Thyroid gland (tissue), 4 donors: ENCODE measurements at regions not wholly inside any gene's neighbourhood (a gene's known extent, or its start where the extent isn't known, plus 50 kb on each side); places are given as distances from the start of the nearest gene placed in this dataset.
A peak's percentile ranks its signal among the peaks of the same experiment; 100 is the strongest.

Experiments used
- DNase-seq, 2 donors: peaks; one replicate each; pipeline ENCODE4 v3.0.0-alpha.2; 2019
- H3K27ac ChIP-seq, 3 donors: fragments of 200-600 bp; sonication (generic); 1 replicate in 2 of 3; 2 replicates in 1 of 3; pipeline ENCODE4 v1.5.1; 2016 to 2019; ENCODE audit warnings: mild to moderate bottlenecking in 1 of 3, moderate library complexity in 1 of 3
- H3K27me3 ChIP-seq: fragments of 200-600 bp; sonication (generic); one replicate; pipeline ENCODE4 v1.5.1; 2019
- H3K36me3 ChIP-seq, 2 donors: fragments of 200-600 bp; sonication (generic); one replicate each; pipeline ENCODE4 v1.5.1; 2016 to 2019
- H3K4me1 ChIP-seq, 2 donors: fragments of 200-600 bp; sonication (generic); one replicate each; pipeline ENCODE4 v1.5.1; 2017 to 2019
- H3K4me3 ChIP-seq, 3 donors: fragments of 200-600 bp; sonication (generic); replicated peaks in 1 of 3; 1 replicate in 2 of 3; 2 replicates in 1 of 3; pipeline ENCODE4 v1.5.1; 2016; ENCODE audit warnings: mild to moderate bottlenecking in 1 of 3
- H3K9me3 ChIP-seq: fragments of 200-600 bp; sonication (generic); one replicate; pipeline ENCODE4 v1.5.1; 2017
- CTCF ChIP-seq, 6 experiments: fragments of 200-600 bp in 3 of 6; fragments of 450-650 bp in 3 of 6; sonication (generic) in 3 of 6; IDR thresholded peaks; one replicate each; pipeline ENCODE4 v1.5.1; 2016 to 2019; ENCODE audit warnings: antibody characterized with exemption in 6 of 6, mild to moderate bottlenecking in 2 of 6, inconsistent platforms in 1 of 6, moderate library complexity in 1 of 6
- POLR2A ChIP-seq, 2 donors: fragments of 450-650 bp; IDR thresholded peaks; one replicate each; pipeline ENCODE4 v1.6.1; 2017; ENCODE audit warnings: antibody characterized with exemption in 2 of 2, mild to moderate bottlenecking in 2 of 2, moderate library complexity in 1 of 2
- WGBS, 2 donors: methylation state at CpG; one replicate each; pipeline ENCODE4 v1.1.5; 2017; 5-methylcytosine and 5-hydroxymethylcytosine counted together
- intact Hi-C: fragments of 100-400 bp; cut with DNase I; formaldehyde crosslinking; loops from one replicate; pipeline ENCODE4 v1.15.1; 2023

- intact Hi-C loops, result no loop called here
- Histone ChIP-seq H3K27ac (no peak overlapping the region), H3K36me3 (no peaks in the 10 kb centered on the region), H3K9me3 (no peaks in the 10 kb centered on the region), H3K27me3 (no peaks in the 10 kb centered on the region), H3K4me1 (peaks cover 0 to 6% of the 10 kb centered on the region in 2 donors), H3K4me3 (no peak overlapping the region)
- DNase-seq, result no peak
- TF ChIP-seq CTCF (IDR thresholded peaks at IDR 0.05) (no peak), POLR2A (IDR thresholded peaks at IDR 0.05) (no peak)
- WGBS, 2 donors, result 97 to 98% methylated on average over 1 of the region's 1 CpG
Measured at GRCh38 chr4:108346818-108347210, 178.1 kb upstream of the LEF1 start.

- no peaks in the 10 kb centered on the region for H3K36me3 ChIP-seq
- WGBS, 2 donors, result 63 to 65% methylated on average over 2 of the region's 2 CpGs
- TF ChIP-seq POLR2A (IDR thresholded peaks at IDR 0.05) (no peak), CTCF (IDR thresholded peaks at IDR 0.05) (no peak)
- H3K4me3 ChIP-seq, result no peak overlapping the region
- peaks cover 0 to 6% of the 10 kb centered on the region in 2 donors for H3K4me1 ChIP-seq
- DNase-seq, result no peak
- peak overlapping the region in 2 of 3 donors; percentile 0 to 41 for H3K27ac ChIP-seq
- intact Hi-C loops, result no loop called here
- no peaks in the 10 kb centered on the region for H3K9me3 ChIP-seq
- no peaks in the 10 kb centered on the region for H3K27me3 ChIP-seq
Measured at GRCh38 chr4:108345862-108346817, 177.4 kb upstream of the LEF1 start.

GRCh38 chr4:108342325-108342970 lies 173.7 kb upstream of the LEF1 start:
- Histone ChIP-seq H3K9me3 (no peaks in the 10 kb centered on the region), H3K27ac (no peak overlapping the region), H3K4me3 (no peak overlapping the region), H3K36me3 (no peaks in the 10 kb centered on the region), H3K27me3 (no peaks in the 10 kb centered on the region), H3K4me1 (peaks cover 0 to 6% of the 10 kb centered on the region in 2 donors)
- DNase-seq, result no peak
- intact Hi-C loops, result no loop called here
- 59 to 63% methylated on average over 3 of the region's 3 CpGs for WGBS, 2 donors
- TF ChIP-seq CTCF (IDR thresholded peaks at IDR 0.05) (no peak), POLR2A (IDR thresholded peaks at IDR 0.05) (no peak)

GRCh38 chr4:108337923-108338322 lies 169.2 kb upstream of the LEF1 start:
- H3K27me3 ChIP-seq, result no peaks in the 10 kb centered on the region
- TF ChIP-seq CTCF (IDR thresholded peaks at IDR 0.05) (no peak), POLR2A (IDR thresholded peaks at IDR 0.05) (no peak)
- no peaks in the 10 kb centered on the region for H3K4me1 ChIP-seq
- H3K36me3 ChIP-seq, result no peaks in the 10 kb centered on the region
- WGBS, 2 donors, result 47 to 52% methylated on average over 1 of the region's 1 CpG
- intact Hi-C loops, result no loop called here
- H3K27ac ChIP-seq, result no peak overlapping the region
- no peak for DNase-seq
- H3K4me3 ChIP-seq, result no peak overlapping the region
- no peaks in the 10 kb centered on the region for H3K9me3 ChIP-seq

- no peak overlapping the region for H3K27ac ChIP-seq
- no peaks in the 10 kb centered on the region for H3K9me3 ChIP-seq
- intact Hi-C loops, result no loop called here
- DNase-seq, result no peak
- H3K4me3 ChIP-seq, result no peak overlapping the region
- no peaks in the 10 kb centered on the region for H3K4me1 ChIP-seq
- H3K36me3 ChIP-seq, result no peaks in the 10 kb centered on the region
- TF ChIP-seq POLR2A (IDR thresholded peaks at IDR 0.05) (no peak), CTCF (IDR thresholded peaks at IDR 0.05) (no peak)
- no peaks in the 10 kb centered on the region for H3K27me3 ChIP-seq
Measured at GRCh38 chr4:108336076-108336475, 167.3 kb upstream of the LEF1 start.
